ENCODE measurements at regions not wholly inside any gene's neighbourhood (a gene's known extent, or its start where the extent isn't known, plus 50 kb on each side); places are given as distances from the start of the nearest gene placed in this dataset.

DNA sequence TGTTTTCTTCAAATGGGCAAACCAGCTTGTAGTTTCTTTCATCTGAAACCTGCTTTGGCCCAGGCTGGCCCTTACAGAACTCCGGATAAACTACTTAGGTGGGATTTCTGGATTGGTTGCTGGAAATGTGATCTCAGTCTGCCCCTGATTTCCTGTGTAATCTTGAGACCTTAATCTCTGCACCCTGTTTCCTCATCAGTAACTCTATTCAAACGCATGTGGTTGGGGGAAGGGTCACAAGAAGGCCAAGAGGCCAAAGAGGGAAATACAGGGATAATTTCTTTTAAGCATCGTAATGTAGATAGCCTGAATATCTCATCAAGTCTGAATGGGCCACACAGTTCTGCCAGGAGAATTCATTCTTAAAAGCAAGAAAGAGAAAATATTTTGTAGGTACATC, 483.6 kb downstream of the LTN1 start:
- no peak overlapping the region for H3K4me3 ChIP-seq (ENCODE audit: insufficient read depth in 1 of 2, low read depth in 1 of 2, low read length in 2 of 2)
- no peaks in the 10 kb centered on the region for H3K36me3 ChIP-seq (ENCODE audit: control insufficient read depth in 1 of 2, insufficient read depth in 2 of 2, low read depth in 1 of 2, low read length in 2 of 2)
- peaks cover 21% of the 10 kb centered on the region for H3K9me3 ChIP-seq (ENCODE audit: control insufficient read depth, low read length)
- H3K18ac ChIP-seq (ENCODE audit: low read depth in 1 of 2, low read length in 2 of 2): no peak overlapping the region
- H3K9ac ChIP-seq (ENCODE audit: low read length): no peak overlapping the region
- no peak overlapping the region for H2AK5ac ChIP-seq (ENCODE audit: low read length, severe bottlenecking)
- no peak for DNase-seq
- no peak overlapping the region for H2BK5ac ChIP-seq (ENCODE audit: low read depth, low read length, poor library complexity, severe bottlenecking)
- no peak overlapping the region for H3K27ac ChIP-seq (ENCODE audit: low read length, poor library complexity, severe bottlenecking)
- no peaks in the 10 kb centered on the region for H3K27me3 ChIP-seq (ENCODE audit: control insufficient read depth in 1 of 2, insufficient read depth in 1 of 2, low read length in 2 of 2)
- H3K14ac ChIP-seq (ENCODE audit: low read length in 2 of 2): no peak overlapping the region
- no peak overlapping the region for H2BK120ac ChIP-seq (ENCODE audit: low read depth, low read length)
- WGBS: 49% methylated on average over 2 of the region's 3 CpGs
- H3K79me1 ChIP-seq (replicated peaks; ENCODE audit: low read length, poor library complexity, severe bottlenecking): no peaks in the 10 kb centered on the region
- H4K8ac ChIP-seq (ENCODE audit: low read length): no peak overlapping the region
- H3K4ac ChIP-seq (ENCODE audit: low read depth in 1 of 2, low read length in 2 of 2): no peak overlapping the region
- H4K91ac ChIP-seq (ENCODE audit: low read length): no peak overlapping the region
- H3K4me1 ChIP-seq (ENCODE audit: control insufficient read depth, insufficient read depth, low read depth, low read length): no peaks in the 10 kb centered on the region
- H2AFZ ChIP-seq (ENCODE audit: low read depth, low read length): no peak overlapping the region
- H2BK12ac ChIP-seq (ENCODE audit: low read length in 2 of 2): no peak overlapping the region
- no peak overlapping the region for H3K4me2 ChIP-seq (ENCODE audit: low read length, poor library complexity, severe bottlenecking)
- no peak overlapping the region for H3K23ac ChIP-seq (ENCODE audit: low read length in 2 of 2)
- H2BK15ac ChIP-seq (ENCODE audit: low read depth, poor library complexity, severe bottlenecking): no peak overlapping the region

DNA sequence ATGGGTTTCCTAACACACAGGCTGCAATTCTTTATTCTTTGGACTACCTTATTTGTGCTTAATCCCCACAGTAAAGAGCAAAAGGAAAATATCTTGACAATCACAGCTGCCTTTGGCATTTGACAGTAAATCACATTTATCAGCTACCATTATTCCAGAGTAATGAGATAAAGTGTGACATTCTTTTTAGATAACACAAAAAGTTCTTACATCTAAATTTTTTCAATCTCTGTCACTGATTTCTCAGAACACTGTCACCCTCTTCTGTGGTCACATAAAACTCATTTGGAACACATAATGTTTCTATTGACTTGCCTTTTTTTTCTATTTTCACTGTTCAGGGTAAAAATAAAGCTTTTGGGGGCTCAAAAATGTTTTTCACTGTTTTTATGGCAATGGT, 484.6 kb downstream of the LTN1 start:
- Histone ChIP-seq H3K9ac (ENCODE audit: low read length) (no peak overlapping the region), H3K36me3 (ENCODE audit: control insufficient read depth in 1 of 2, insufficient read depth in 2 of 2, low read depth in 1 of 2, low read length in 2 of 2) (no peaks in the 10 kb centered on the region), H3K27ac (ENCODE audit: low read length, poor library complexity, severe bottlenecking) (no peak overlapping the region), H2BK15ac (ENCODE audit: low read depth, poor library complexity, severe bottlenecking) (no peak overlapping the region), H3K14ac (ENCODE audit: low read length in 2 of 2) (no peak overlapping the region), H3K27me3 (ENCODE audit: control insufficient read depth in 1 of 2, insufficient read depth in 1 of 2, low read length in 2 of 2) (no peaks in the 10 kb centered on the region), H3K18ac (ENCODE audit: low read depth in 1 of 2, low read length in 2 of 2) (no peak overlapping the region), H3K4me2 (ENCODE audit: low read length, poor library complexity, severe bottlenecking) (no peak overlapping the region), H4K91ac (ENCODE audit: low read length) (no peak overlapping the region), H3K4me1 (ENCODE audit: control insufficient read depth, insufficient read depth, low read depth, low read length) (no peaks in the 10 kb centered on the region), H2BK12ac (ENCODE audit: low read length in 2 of 2) (no peak overlapping the region), H3K9me3 (ENCODE audit: control insufficient read depth, low read length) (peaks cover 21% of the 10 kb centered on the region), H2BK5ac (ENCODE audit: low read depth, low read length, poor library complexity, severe bottlenecking) (no peak overlapping the region), H3K4ac (ENCODE audit: low read depth in 1 of 2, low read length in 2 of 2) (no peak overlapping the region), H3K4me3 (ENCODE audit: insufficient read depth in 1 of 2, low read depth in 1 of 2, low read length in 2 of 2) (no peak overlapping the region), H2AK5ac (ENCODE audit: low read length, severe bottlenecking) (no peak overlapping the region), H2BK120ac (ENCODE audit: low read depth, low read length) (no peak overlapping the region), H2AFZ (ENCODE audit: low read depth, low read length) (no peak overlapping the region), H3K23ac (ENCODE audit: low read length in 2 of 2) (no peak overlapping the region), H3K79me1 (replicated peaks; ENCODE audit: low read length, poor library complexity, severe bottlenecking) (no peaks in the 10 kb centered on the region), H4K8ac (ENCODE audit: low read length) (no peak overlapping the region)
- DNase-seq: no peak

DNA sequence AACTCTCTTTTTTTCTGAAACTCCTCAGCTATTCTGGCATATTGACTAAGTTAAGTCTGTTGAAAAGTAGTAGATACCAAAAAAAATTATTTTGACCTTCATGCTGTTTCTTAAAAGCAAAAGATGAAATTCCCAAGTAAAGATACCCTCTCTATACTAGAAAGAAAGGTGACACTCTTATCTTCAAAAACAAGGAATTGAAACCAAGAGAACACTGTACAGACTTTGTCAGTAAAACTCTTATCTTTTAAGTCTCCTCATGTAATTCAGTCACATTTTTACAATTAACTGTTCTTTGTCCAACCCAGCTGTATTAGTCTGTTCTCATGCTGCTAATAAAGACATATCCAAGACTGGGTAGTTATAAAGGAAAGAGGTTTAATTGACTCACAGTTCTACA, 496.2 kb downstream of the LTN1 start:
- Histone ChIP-seq H3K79me1 (replicated peaks; ENCODE audit: low read length, poor library complexity, severe bottlenecking) (no peaks in the 10 kb centered on the region), H3K36me3 (ENCODE audit: control insufficient read depth in 1 of 2, insufficient read depth in 2 of 2, low read depth in 1 of 2, low read length in 2 of 2) (no peaks in the 10 kb centered on the region), H2AK5ac (ENCODE audit: low read length, severe bottlenecking) (no peak overlapping the region), H3K23ac (ENCODE audit: low read length in 2 of 2) (no peak overlapping the region), H3K27me3 (ENCODE audit: control insufficient read depth in 1 of 2, insufficient read depth in 1 of 2, low read length in 2 of 2) (no peaks in the 10 kb centered on the region), H3K4me2 (ENCODE audit: low read length, poor library complexity, severe bottlenecking) (no peak overlapping the region), H3K14ac (ENCODE audit: low read length in 2 of 2) (no peak overlapping the region), H2BK12ac (ENCODE audit: low read length in 2 of 2) (no peak overlapping the region), H2BK15ac (ENCODE audit: low read depth, poor library complexity, severe bottlenecking) (no peak overlapping the region), H3K27ac (ENCODE audit: low read length, poor library complexity, severe bottlenecking) (no peak overlapping the region), H3K4ac (ENCODE audit: low read depth in 1 of 2, low read length in 2 of 2) (no peak overlapping the region), H2BK120ac (ENCODE audit: low read depth, low read length) (no peak overlapping the region), H3K9me3 (ENCODE audit: control insufficient read depth, low read length) (no peaks in the 10 kb centered on the region), H3K4me1 (ENCODE audit: control insufficient read depth, insufficient read depth, low read depth, low read length) (no peaks in the 10 kb centered on the region), H2AFZ (ENCODE audit: low read depth, low read length) (no peak overlapping the region), H4K91ac (ENCODE audit: low read length) (no peak overlapping the region), H3K4me3 (ENCODE audit: insufficient read depth in 1 of 2, low read depth in 1 of 2, low read length in 2 of 2) (no peak overlapping the region), H3K9ac (ENCODE audit: low read length) (no peak overlapping the region), H2BK5ac (ENCODE audit: low read depth, low read length, poor library complexity, severe bottlenecking) (no peak overlapping the region), H4K8ac (ENCODE audit: low read length) (no peak overlapping the region), H3K18ac (ENCODE audit: low read depth in 1 of 2, low read length in 2 of 2) (no peak overlapping the region)
- no peak for DNase-seq

DNA sequence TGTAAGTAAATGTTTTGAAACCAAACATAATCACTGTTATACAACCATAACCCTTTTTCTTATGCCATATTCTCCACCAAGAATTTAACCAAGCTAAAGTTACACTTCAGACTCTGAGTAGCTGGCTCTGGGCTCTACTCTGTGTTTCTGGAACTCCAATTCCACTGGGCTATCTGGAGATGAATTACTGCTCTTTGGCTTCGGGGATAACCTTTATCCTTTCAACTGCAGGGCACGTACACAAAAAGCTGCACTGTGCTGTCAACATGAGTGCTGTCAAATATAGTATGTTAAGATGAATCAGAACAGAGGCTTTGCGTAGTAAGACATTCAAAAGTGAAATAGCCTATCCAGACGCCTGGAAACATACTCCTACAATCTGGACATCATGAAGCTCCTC, 500.6 kb downstream of the LTN1 start:
- H3K23ac ChIP-seq (ENCODE audit: low read length in 2 of 2): no peak overlapping the region
- no peak overlapping the region for H3K4me2 ChIP-seq (ENCODE audit: low read length, poor library complexity, severe bottlenecking)
- H3K4ac ChIP-seq (ENCODE audit: low read depth in 1 of 2, low read length in 2 of 2): no peak overlapping the region
- H3K4me3 ChIP-seq (ENCODE audit: insufficient read depth in 1 of 2, low read depth in 1 of 2, low read length in 2 of 2): no peak overlapping the region
- no peak overlapping the region for H4K91ac ChIP-seq (ENCODE audit: low read length)
- H3K36me3 ChIP-seq (ENCODE audit: control insufficient read depth in 1 of 2, insufficient read depth in 2 of 2, low read depth in 1 of 2, low read length in 2 of 2): no peaks in the 10 kb centered on the region
- no peak overlapping the region for H2BK120ac ChIP-seq (ENCODE audit: low read depth, low read length)
- no peak overlapping the region for H3K14ac ChIP-seq (ENCODE audit: low read length in 2 of 2)
- no peak overlapping the region for H4K8ac ChIP-seq (ENCODE audit: low read length)
- H2BK15ac ChIP-seq (ENCODE audit: low read depth, poor library complexity, severe bottlenecking): no peak overlapping the region
- H3K79me1 ChIP-seq (replicated peaks; ENCODE audit: low read length, poor library complexity, severe bottlenecking): no peaks in the 10 kb centered on the region
- no peaks in the 10 kb centered on the region for H3K4me1 ChIP-seq (ENCODE audit: control insufficient read depth, insufficient read depth, low read depth, low read length)
- no peak overlapping the region for H3K18ac ChIP-seq (ENCODE audit: low read depth in 1 of 2, low read length in 2 of 2)
- no peak overlapping the region for H2BK5ac ChIP-seq (ENCODE audit: low read depth, low read length, poor library complexity, severe bottlenecking)
- no peak overlapping the region for H3K9ac ChIP-seq (ENCODE audit: low read length)
- no peak overlapping the region for H3K27ac ChIP-seq (ENCODE audit: low read length, poor library complexity, severe bottlenecking)
- H2AK5ac ChIP-seq (ENCODE audit: low read length, severe bottlenecking): no peak overlapping the region
- DNase-seq: no peak
- no peaks in the 10 kb centered on the region for H3K9me3 ChIP-seq (ENCODE audit: control insufficient read depth, low read length)
- H2AFZ ChIP-seq (ENCODE audit: low read depth, low read length): no peak overlapping the region
- no peak overlapping the region for H2BK12ac ChIP-seq (ENCODE audit: low read length in 2 of 2)
- no peaks in the 10 kb centered on the region for H3K27me3 ChIP-seq (ENCODE audit: control insufficient read depth in 1 of 2, insufficient read depth in 1 of 2, low read length in 2 of 2)
- WGBS: 76% methylated on average over 4 of the region's 4 CpGs
